GM23338 (cell line): ENCODE measurements at regions not wholly inside any gene's neighbourhood (a gene's known extent, or its start where the extent isn't known, plus 50 kb on each side); places are given as distances from the start of the nearest gene placed in this dataset.

ENCODE experiments used
- ATAC-seq: fragments of 200-7000 bp; cut with Tn5 transposase; 3 replicates; pipeline ENCODE4 v1.9.1; 2020
- DNase-seq: peaks from one replicate; pipeline ENCODE4 v3.0.0-alpha.2; 2015; ENCODE audit warnings: low spot score
- H2AFZ ChIP-seq: fragments of 200-600 bp; sonication (generic); 2 replicates; pipeline ENCODE4 v1.8.0; 2016; ENCODE audit warnings: antibody characterized with exemption, mild to moderate bottlenecking, moderate library complexity
- H3F3A ChIP-seq: fragments of 200-600 bp; sonication (generic); replicated peaks from 2 replicates; pipeline ENCODE4 v1.8.0; 2017; ENCODE audit warnings: antibody characterized with exemption, mixed run types, low read depth
- H3K27ac ChIP-seq: fragments of 200-600 bp; sonication (generic); 2 replicates; pipeline ENCODE4 v1.6.1; 2016; ENCODE audit warnings: low read depth
- H3K27me3 ChIP-seq: fragments of 200-600 bp; sonication (generic); 2 replicates; pipeline ENCODE4 v1.8.0; 2016; ENCODE audit warnings: mild to moderate bottlenecking, mixed run types, moderate library complexity; ENCODE audit not compliant: insufficient read depth
- H3K36me3 ChIP-seq: fragments of 200-600 bp; sonication (generic); 2 replicates; pipeline ENCODE4 v1.8.0; 2016; ENCODE audit warnings: mild to moderate bottlenecking; ENCODE audit not compliant: insufficient read depth
- H3K4me1 ChIP-seq: fragments of 200-600 bp; sonication (generic); 2 replicates; pipeline ENCODE4 v1.8.0; 2016; ENCODE audit warnings: mild to moderate bottlenecking, moderate library complexity; ENCODE audit not compliant: insufficient read depth
- H3K4me2 ChIP-seq: fragments of 200-600 bp; sonication (generic); 2 replicates; pipeline ENCODE4 v1.7.1; 2017; ENCODE audit warnings: mixed run types
- H3K4me3 ChIP-seq: fragments of 200-600 bp; sonication (generic); 2 replicates; pipeline ENCODE4 v1.6.1; 2016; ENCODE audit warnings: mixed run types
- H3K79me2 ChIP-seq: fragments of 200-600 bp; sonication (generic); replicated peaks from 2 replicates; pipeline ENCODE4 v1.8.0; 2017; ENCODE audit warnings: mild to moderate bottlenecking; ENCODE audit not compliant: insufficient read depth
- H3K9me2 ChIP-seq: fragments of 200-600 bp; sonication (generic); 2 replicates; pipeline ENCODE4 v1.8.0; 2017; ENCODE audit not compliant: insufficient read depth
- H4K20me1 ChIP-seq: fragments of 200-600 bp; sonication (generic); replicated peaks from 2 replicates; pipeline ENCODE4 v1.8.0; 2017; ENCODE audit warnings: mild to moderate bottlenecking; ENCODE audit not compliant: insufficient read depth
- H3K27ac Mint-ChIP-seq: 2 replicates; pipeline ENCODE4 v1.8.0; 2020; ENCODE audit warnings: inconsistent platforms, mild to moderate bottlenecking, moderate library complexity, mixed read lengths
- H3K27me3 Mint-ChIP-seq: 3 replicates; pipeline ENCODE4 v1.8.0; 2022; ENCODE audit warnings: low read depth, mild to moderate bottlenecking, moderate library complexity, mixed read lengths, inconsistent platforms; ENCODE audit not compliant: insufficient read depth, poor library complexity
- H3K36me3 Mint-ChIP-seq: 3 replicates; pipeline ENCODE4 v1.8.0; 2021; ENCODE audit warnings: low read depth, mild to moderate bottlenecking, inconsistent platforms, moderate library complexity, mixed read lengths
- H3K4me1 Mint-ChIP-seq: 3 replicates; pipeline ENCODE4 v1.8.0; 2020; ENCODE audit warnings: mild to moderate bottlenecking, inconsistent platforms, mixed read lengths
- H3K4me3 Mint-ChIP-seq: 3 replicates; pipeline ENCODE4 v1.8.0; 2021; ENCODE audit warnings: moderate library complexity, mild to moderate bottlenecking, inconsistent platforms, mixed read lengths
- H3K9me3 Mint-ChIP-seq: 3 replicates; pipeline ENCODE4 v1.8.0; 2020; ENCODE audit warnings: moderate library complexity, mild to moderate bottlenecking, inconsistent platforms, mixed read lengths
- CREB1 ChIP-seq: fragments of 250-450 bp; sonication (Bioruptor Pico); IDR thresholded peaks from 2 replicates; pipeline ENCODE4 v1.5.0; 2020; ENCODE audit warnings: low read depth, mild to moderate bottlenecking, moderate library complexity
- EZH2 ChIP-seq: fragments of 200-600 bp; sonication (generic); IDR thresholded peaks from one replicate; pipeline ENCODE4 v1.8.0; 2017; ENCODE audit warnings: antibody characterized with exemption, mild to moderate bottlenecking, low read depth; ENCODE audit not compliant: unreplicated experiment
- EZH2phosphoT487 ChIP-seq: fragments of 200-600 bp; sonication (generic); IDR thresholded peaks from one replicate; pipeline ENCODE4 v1.8.1; 2018; ENCODE audit warnings: antibody characterized with exemption; ENCODE audit not compliant: unreplicated experiment
- NANOG ChIP-seq: IDR thresholded peaks from 2 replicates; pipeline ENCODE4 v1.6.1; 2016; ENCODE audit warnings: antibody characterized with exemption, borderline replicate concordance
- POLR2AphosphoS5 ChIP-seq: IDR thresholded peaks from 2 replicates; pipeline ENCODE4 v1.6.1; 2016; ENCODE audit warnings: antibody characterized with exemption, low read depth
- STAT1 ChIP-seq: IDR thresholded peaks from one replicate; pipeline ENCODE4 v1.6.1; 2016; ENCODE audit warnings: antibody characterized with exemption; ENCODE audit not compliant: unreplicated experiment
- ZNF114 ChIP-seq: fragments of 250-450 bp; sonication (Bioruptor Pico); IDR thresholded peaks from 2 replicates; pipeline ENCODE4 v1.5.0; 2020; ENCODE audit warnings: mild to moderate bottlenecking, moderate library complexity
- ZNF331 ChIP-seq: fragments of 250-450 bp; sonication (Bioruptor Pico); IDR thresholded peaks from 2 replicates; pipeline ENCODE4 v1.5.0; 2020; ENCODE audit warnings: low read depth, mild to moderate bottlenecking, moderate library complexity
- TF ChIP-seq, protein P1 (sequence below): IDR thresholded peaks from 2 replicates; pipeline ENCODE4 v1.6.1; 2016; ENCODE audit warnings: antibody characterized with exemption
- TF ChIP-seq, protein P2 (sequence below), 2 experiments: fragments of 200-600 bp in 1 of 2; sonication (generic) in 1 of 2; conservative IDR thresholded peaks; 2 replicates each; pipeline versions ENCODE4 v1.5.1 to v1.6.1; 2016 to 2017; ENCODE audit warnings: antibody characterized with exemption in 2 of 2, low read depth in 2 of 2, mild to moderate bottlenecking in 2 of 2, moderate library complexity in 1 of 2
- TF ChIP-seq, protein P3 (sequence below): IDR thresholded peaks from one replicate; pipeline ENCODE4 v1.6.1; 2018; ENCODE audit warnings: antibody characterized with exemption; ENCODE audit not compliant: unreplicated experiment
- TF ChIP-seq, protein P4 (sequence below): fragments of 250-450 bp; sonication (Bioruptor Pico); IDR thresholded peaks from 2 replicates; pipeline ENCODE4 v1.5.0; 2020; ENCODE audit warnings: mild to moderate bottlenecking, moderate library complexity

DNA sequence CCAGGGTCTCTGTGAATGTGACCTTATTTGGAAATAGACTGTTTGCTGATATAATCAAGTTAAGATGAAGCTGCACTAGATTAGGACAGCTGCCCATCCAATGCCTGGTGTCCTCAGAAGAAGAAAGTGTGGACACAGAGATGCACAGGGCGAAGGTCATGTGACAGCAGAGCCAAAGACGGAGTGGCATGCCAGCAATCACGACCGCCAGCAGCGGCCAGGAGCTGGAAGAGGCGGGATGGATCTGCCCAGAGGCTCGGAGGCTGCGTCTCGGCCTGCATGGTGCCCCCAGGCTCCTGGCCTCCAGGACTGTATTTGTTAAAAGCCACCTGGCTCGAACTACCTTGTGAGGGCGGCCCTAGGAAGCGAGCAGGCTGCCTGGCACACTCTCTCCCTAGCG, 76.5 kb downstream of the RFLNA start:
- Histone ChIP-seq H3K27ac (no peak overlapping the region), H4K20me1 (peaks cover 2% of the 10 kb centered on the region)
- ATAC-seq, result no peak

More for the DNA sequence above, 76.5 kb downstream of the RFLNA start:
- Histone ChIP-seq H3K36me3 (no peaks in the 10 kb centered on the region), H3K79me2 (0 out of 2 replicates have a peak, but pooled peaks cover 4% of the 10 kb centered on the region), H3K4me3 (no peak overlapping the region), H3K9me2 (no peaks in the 10 kb centered on the region), H3K4me1 (no peaks in the 10 kb centered on the region), H3K4me2 (no peak overlapping the region), H2AFZ (no peak overlapping the region), H3K27me3 (no peaks in the 10 kb centered on the region), H3F3A (no peaks in the 10 kb centered on the region)
- Mint-ChIP-seq H3K27ac (no peak overlapping the region), H3K36me3 (peaks cover 19% of the 10 kb centered on the region), H3K4me3 (no peak overlapping the region), H3K27me3 (peaks cover 2% of the 10 kb centered on the region), H3K9me3 (no peaks in the 10 kb centered on the region), H3K4me1 (no peaks in the 10 kb centered on the region)
- no peak for DNase-seq
- TF ChIP-seq, protein P1, sequence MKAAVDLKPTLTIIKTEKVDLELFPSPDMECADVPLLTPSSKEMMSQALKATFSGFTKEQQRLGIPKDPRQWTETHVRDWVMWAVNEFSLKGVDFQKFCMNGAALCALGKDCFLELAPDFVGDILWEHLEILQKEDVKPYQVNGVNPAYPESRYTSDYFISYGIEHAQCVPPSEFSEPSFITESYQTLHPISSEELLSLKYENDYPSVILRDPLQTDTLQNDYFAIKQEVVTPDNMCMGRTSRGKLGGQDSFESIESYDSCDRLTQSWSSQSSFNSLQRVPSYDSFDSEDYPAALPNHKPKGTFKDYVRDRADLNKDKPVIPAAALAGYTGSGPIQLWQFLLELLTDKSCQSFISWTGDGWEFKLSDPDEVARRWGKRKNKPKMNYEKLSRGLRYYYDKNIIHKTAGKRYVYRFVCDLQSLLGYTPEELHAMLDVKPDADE, result no peak
- TF ChIP-seq ZNF114 (CRISPR knock-in tag) (no peak), NANOG (no peak), CREB1 (no peak), ZNF331 (CRISPR knock-in tag) (no peak), EZH2phosphoT487 (no peak), EZH2 (no peak), STAT1 (no peak), POLR2AphosphoS5 (no peak)
- TF ChIP-seq, protein P2, sequence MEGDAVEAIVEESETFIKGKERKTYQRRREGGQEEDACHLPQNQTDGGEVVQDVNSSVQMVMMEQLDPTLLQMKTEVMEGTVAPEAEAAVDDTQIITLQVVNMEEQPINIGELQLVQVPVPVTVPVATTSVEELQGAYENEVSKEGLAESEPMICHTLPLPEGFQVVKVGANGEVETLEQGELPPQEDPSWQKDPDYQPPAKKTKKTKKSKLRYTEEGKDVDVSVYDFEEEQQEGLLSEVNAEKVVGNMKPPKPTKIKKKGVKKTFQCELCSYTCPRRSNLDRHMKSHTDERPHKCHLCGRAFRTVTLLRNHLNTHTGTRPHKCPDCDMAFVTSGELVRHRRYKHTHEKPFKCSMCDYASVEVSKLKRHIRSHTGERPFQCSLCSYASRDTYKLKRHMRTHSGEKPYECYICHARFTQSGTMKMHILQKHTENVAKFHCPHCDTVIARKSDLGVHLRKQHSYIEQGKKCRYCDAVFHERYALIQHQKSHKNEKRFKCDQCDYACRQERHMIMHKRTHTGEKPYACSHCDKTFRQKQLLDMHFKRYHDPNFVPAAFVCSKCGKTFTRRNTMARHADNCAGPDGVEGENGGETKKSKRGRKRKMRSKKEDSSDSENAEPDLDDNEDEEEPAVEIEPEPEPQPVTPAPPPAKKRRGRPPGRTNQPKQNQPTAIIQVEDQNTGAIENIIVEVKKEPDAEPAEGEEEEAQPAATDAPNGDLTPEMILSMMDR (conservative IDR thresholded peaks at IDR 0.05; ENCODE audit: low read depth in 2 of 2), result no peak
- TF ChIP-seq, protein P3, sequence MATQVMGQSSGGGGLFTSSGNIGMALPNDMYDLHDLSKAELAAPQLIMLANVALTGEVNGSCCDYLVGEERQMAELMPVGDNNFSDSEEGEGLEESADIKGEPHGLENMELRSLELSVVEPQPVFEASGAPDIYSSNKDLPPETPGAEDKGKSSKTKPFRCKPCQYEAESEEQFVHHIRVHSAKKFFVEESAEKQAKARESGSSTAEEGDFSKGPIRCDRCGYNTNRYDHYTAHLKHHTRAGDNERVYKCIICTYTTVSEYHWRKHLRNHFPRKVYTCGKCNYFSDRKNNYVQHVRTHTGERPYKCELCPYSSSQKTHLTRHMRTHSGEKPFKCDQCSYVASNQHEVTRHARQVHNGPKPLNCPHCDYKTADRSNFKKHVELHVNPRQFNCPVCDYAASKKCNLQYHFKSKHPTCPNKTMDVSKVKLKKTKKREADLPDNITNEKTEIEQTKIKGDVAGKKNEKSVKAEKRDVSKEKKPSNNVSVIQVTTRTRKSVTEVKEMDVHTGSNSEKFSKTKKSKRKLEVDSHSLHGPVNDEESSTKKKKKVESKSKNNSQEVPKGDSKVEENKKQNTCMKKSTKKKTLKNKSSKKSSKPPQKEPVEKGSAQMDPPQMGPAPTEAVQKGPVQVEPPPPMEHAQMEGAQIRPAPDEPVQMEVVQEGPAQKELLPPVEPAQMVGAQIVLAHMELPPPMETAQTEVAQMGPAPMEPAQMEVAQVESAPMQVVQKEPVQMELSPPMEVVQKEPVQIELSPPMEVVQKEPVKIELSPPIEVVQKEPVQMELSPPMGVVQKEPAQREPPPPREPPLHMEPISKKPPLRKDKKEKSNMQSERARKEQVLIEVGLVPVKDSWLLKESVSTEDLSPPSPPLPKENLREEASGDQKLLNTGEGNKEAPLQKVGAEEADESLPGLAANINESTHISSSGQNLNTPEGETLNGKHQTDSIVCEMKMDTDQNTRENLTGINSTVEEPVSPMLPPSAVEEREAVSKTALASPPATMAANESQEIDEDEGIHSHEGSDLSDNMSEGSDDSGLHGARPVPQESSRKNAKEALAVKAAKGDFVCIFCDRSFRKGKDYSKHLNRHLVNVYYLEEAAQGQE, result no peak
- TF ChIP-seq, protein P4, sequence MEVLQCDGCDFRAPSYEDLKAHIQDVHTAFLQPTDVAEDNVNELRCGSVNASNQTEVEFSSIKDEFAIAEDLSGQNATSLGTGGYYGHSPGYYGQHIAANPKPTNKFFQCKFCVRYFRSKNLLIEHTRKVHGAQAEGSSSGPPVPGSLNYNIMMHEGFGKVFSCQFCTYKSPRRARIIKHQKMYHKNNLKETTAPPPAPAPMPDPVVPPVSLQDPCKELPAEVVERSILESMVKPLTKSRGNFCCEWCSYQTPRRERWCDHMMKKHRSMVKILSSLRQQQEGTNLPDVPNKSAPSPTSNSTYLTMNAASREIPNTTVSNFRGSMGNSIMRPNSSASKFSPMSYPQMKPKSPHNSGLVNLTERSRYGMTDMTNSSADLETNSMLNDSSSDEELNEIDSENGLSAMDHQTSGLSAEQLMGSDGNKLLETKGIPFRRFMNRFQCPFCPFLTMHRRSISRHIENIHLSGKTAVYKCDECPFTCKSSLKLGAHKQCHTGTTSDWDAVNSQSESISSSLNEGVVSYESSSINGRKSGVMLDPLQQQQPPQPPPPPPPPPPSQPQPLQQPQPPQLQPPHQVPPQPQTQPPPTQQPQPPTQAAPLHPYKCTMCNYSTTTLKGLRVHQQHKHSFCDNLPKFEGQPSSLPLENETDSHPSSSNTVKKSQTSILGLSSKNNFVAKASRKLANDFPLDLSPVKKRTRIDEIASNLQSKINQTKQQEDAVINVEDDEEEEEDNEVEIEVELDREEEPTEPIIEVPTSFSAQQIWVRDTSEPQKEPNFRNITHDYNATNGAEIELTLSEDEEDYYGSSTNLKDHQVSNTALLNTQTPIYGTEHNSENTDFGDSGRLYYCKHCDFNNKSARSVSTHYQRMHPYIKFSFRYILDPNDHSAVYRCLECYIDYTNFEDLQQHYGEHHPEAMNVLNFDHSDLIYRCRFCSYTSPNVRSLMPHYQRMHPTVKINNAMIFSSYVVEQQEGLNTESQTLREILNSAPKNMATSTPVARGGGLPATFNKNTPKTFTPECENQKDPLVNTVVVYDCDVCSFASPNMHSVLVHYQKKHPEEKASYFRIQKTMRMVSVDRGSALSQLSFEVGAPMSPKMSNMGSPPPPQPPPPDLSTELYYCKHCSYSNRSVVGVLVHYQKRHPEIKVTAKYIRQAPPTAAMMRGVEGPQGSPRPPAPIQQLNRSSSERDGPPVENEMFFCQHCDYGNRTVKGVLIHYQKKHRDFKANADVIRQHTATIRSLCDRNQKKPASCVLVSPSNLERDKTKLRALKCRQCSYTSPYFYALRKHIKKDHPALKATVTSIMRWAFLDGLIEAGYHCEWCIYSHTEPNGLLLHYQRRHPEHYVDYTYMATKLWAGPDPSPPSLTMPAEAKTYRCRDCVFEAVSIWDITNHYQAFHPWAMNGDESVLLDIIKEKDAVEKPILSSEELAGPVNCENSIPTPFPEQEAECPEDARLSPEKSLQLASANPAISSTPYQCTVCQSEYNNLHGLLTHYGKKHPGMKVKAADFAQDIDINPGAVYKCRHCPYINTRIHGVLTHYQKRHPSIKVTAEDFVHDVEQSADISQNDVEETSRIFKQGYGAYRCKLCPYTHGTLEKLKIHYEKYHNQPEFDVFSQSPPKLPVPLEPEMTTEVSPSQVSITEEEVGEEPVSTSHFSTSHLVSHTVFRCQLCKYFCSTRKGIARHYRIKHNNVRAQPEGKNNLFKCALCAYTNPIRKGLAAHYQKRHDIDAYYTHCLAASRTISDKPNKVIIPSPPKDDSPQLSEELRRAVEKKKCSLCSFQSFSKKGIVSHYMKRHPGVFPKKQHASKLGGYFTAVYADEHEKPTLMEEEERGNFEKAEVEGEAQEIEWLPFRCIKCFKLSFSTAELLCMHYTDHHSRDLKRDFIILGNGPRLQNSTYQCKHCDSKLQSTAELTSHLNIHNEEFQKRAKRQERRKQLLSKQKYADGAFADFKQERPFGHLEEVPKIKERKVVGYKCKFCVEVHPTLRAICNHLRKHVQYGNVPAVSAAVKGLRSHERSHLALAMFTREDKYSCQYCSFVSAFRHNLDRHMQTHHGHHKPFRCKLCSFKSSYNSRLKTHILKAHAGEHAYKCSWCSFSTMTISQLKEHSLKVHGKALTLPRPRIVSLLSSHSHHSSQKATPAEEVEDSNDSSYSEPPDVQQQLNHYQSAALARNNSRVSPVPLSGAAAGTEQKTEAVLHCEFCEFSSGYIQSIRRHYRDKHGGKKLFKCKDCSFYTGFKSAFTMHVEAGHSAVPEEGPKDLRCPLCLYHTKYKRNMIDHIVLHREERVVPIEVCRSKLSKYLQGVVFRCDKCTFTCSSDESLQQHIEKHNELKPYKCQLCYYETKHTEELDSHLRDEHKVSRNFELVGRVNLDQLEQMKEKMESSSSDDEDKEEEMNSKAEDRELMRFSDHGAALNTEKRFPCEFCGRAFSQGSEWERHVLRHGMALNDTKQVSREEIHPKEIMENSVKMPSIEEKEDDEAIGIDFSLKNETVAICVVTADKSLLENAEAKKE, result no peak
